Right lung (tissue), 2 donors: ENCODE measurements at regions not wholly inside any gene's neighbourhood (a gene's known extent, or its start where the extent isn't known, plus 50 kb on each side); places are given as distances from the start of the nearest gene placed in this dataset.
"Not testable (repeated sequence)": the region's sequence is repeated elsewhere in the genome, so short reads cannot be mapped to it uniquely, and the experiment has no call there.

ENCODE experiments used
- DNase-seq, 2 donors: peaks; one replicate each; pipeline ENCODE4 v3.0.0-alpha.2; 2013

GRCh38 chr2:82326180-82326767 is 2021.7 kb upstream of the LRRTM1 start:
- not testable (repeated sequence) for DNase-seq

- DNase-seq: no peak
Observed at GRCh38 chr2:82320296-82320695, 2015.7 kb upstream of the LRRTM1 start.

DNA sequence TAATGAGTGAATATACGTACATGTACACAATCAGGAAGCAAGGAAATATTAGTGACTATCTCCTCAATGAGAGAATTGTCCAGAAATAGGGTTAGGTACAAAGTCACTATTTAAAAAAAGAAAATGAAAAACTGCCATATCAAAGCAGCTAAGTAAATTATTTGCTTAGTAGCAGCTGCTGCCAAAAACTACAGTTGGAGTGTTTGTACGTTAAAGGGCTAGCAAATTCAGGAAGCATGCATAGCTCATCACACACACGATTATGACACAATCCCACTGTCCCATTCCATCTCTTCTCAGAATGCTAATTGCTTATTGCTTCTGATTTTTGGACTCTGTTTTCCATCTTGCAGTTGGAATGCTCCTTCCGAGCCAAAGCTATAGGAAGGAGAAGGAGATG is 2012.5 kb upstream of the LRRTM1 start:
- peak; percentile 80 for DNase-seq

DNA sequence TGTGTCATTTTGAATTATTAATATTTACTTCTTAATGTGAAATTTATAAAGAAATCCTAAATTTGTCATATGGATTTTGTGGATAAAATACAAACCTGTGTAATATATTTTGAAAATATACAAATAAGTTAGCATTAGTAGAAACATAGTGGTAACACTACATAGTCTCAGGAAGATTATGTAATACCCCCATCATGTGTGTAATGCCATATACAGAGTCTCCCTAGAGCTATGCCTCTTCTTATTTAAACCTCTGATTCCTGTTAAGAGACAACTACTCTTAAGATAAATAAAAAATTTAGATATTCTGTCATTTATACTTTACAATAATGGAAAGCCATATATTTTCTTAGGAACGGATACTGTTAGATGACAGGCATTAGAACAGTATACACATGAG is 2012.0 kb upstream of the LRRTM1 start:
- no peak for DNase-seq

DNA sequence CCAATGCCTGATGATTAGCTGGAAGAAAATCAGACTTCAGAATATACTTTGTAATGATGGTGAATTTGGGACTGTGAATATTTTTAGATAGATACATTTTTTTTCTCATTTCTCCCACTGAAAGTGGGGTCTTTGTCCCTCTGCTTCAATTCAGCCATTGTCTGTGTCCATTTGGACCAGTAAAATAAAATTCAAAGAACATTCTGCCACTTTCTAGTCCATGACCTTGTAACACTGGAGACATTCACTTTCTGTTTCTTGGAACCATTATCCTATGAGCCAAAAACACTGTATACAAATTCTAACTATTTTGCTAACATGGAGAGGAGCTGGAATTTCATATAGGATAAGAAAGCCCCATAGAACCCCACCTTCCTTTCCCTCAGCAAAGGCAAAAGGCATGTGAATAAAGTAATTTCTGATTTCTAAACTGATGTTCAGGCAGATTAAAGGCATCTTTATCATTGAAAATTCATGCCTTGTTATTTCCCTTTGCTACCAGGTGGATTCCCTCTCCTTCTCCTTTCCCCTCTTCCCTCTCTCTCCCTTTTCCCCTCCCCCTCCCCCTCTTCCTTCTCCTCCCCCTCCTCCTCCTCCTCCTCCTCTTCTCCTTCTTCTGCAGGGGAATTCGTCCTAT is 2010.4 kb upstream of the LRRTM1 start:
- no peak for DNase-seq

GRCh38 chr2:82307511-82307910 is 2003.0 kb upstream of the LRRTM1 start:
- DNase-seq: no peak

DNA sequence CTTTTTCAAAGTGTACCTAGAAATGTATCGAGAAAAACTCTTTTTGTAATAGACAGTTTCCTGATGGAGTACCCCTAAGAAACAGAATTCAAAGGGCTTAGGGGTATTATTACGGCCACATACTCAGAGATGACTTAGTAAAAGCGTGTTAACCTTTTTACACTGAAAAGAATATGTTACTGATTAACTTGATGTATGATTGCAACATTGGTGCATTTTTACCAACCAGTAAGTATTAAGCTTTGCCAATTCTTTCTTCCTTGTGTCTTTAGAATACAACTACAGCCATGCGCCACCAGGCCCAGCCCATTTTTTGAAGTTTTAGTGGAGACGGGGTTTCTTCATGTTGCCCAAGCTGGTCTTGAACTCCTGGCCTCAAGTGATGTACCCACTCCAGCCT is 1997.0 kb upstream of the LRRTM1 start:
- DNase-seq: no peak

GRCh38 chr2:82289446-82289845 is 1984.9 kb upstream of the LRRTM1 start:
- DNase-seq: peak; percentile 58 to 63

DNA sequence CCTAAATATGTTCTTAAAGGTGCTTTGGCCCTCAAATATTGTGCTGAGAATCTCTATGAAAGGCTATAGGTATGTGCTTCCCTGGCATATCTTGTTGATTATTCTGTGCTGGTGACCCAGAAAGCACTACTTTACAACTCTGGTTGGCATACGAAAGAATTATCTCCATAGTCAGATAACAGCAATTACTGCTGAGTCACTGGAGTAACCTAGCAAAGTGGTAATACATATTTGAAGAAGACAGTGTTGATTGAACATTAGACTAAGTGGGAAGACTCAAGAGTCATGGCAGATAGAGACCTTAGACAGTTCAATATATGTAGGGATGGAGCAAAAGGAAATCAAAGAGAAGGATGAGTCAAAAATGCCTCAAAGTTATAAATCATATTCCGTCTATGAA is 1978.5 kb upstream of the LRRTM1 start:
- no peak for DNase-seq

GRCh38 chr2:82282111-82282882 is 1977.7 kb upstream of the LRRTM1 start:
- DNase-seq: no peak

DNA sequence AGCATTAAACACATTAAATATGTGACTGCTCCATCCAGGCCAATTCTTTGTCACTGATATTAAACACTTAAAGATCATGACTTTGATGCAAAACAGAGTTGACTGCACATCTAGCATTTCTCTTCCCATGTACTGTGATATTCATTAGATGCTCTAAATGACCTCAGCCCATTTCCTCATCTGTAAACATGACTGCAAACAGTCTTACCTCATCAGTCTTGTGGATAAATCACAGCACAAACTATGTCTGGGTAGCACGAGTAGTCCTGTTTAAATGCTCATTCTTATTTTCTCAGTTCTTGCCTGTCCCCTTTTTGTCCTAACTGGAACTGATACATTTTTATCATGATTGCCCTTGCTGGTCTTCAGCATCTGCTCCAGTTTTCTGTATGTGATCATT is 1974.8 kb upstream of the LRRTM1 start:
- no peak for DNase-seq

DNA sequence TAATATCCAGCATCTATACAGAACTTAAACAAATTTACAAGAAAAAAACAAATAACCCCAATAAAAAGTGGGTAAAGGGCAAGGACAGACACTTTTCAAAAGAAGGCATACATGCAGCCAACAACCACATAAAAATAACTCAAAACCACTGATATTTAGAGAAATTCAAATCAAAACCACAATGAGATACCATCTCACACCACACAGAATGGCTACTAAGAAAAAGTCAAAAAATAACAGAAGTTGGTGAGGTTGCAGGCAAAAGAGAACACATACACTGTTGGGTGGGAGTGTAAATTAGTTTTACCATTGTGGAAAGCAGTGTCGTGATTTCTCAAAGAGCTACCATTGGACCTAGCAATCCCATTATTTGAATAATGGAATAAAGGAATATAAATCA is 1973.9 kb upstream of the LRRTM1 start:
- DNase-seq: no peak

DNA sequence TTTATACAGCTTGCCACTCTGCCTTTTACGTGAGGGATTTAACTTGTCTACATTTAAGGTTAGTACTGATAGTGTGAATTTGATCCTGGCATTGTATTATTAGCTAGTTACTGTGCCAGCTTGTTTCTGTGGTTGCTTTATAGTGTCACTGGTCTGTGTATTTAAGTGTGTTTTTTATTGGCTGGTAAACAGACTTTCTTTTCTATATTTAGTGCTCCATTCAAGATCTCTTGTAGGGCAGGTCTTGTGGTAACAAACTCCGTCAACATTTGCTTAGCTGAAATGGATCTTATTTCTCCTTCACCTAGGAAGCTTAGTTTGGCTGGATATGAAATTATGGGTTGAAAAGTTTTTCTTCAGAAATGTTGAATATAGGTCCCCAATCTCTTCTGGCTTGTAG is 1971.0 kb upstream of the LRRTM1 start:
- no peak for DNase-seq

DNA sequence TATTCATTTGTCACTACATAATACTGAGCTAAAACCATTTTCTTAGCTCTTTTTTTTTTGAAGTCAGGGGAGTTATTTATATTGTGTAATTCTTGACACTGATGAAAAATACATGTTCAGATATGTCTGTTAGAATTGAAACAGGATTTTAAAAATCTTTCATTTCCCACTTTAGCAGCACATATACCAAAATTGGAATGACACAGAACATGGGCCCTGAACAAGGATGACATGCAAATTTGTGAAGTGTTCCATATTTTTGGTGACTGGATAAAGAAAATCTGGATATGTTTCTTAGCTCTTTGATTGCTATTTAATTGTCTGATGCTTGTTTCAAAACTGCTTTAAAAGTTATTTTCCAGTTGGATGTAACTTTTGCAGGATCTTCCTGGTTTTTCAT is 1963.9 kb upstream of the LRRTM1 start:
- DNase-seq: peak; percentile 56 to 70

DNA sequence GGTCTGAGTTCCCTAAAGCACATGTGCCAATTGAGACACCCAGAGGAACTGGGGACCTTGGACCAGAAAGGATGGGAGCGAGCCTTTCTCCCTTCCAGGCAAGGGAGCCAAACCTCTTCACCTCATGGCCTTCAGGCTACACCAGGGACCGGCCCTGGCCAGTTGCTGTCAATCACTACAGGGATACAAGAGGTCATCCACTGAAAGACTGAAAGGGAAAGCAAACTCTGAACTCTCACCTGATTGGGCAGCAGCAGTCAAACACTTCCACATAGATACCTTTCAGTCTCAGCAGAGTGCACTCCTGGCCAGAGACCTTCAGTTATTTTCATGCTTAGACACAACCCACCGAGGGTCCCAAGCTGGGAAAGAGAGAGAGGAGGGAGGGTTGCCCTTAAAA is 1956.0 kb upstream of the LRRTM1 start:
- DNase-seq: no peak

- DNase-seq: no peak
Observed at GRCh38 chr2:82259551-82259950, 1955.0 kb upstream of the LRRTM1 start.

DNA sequence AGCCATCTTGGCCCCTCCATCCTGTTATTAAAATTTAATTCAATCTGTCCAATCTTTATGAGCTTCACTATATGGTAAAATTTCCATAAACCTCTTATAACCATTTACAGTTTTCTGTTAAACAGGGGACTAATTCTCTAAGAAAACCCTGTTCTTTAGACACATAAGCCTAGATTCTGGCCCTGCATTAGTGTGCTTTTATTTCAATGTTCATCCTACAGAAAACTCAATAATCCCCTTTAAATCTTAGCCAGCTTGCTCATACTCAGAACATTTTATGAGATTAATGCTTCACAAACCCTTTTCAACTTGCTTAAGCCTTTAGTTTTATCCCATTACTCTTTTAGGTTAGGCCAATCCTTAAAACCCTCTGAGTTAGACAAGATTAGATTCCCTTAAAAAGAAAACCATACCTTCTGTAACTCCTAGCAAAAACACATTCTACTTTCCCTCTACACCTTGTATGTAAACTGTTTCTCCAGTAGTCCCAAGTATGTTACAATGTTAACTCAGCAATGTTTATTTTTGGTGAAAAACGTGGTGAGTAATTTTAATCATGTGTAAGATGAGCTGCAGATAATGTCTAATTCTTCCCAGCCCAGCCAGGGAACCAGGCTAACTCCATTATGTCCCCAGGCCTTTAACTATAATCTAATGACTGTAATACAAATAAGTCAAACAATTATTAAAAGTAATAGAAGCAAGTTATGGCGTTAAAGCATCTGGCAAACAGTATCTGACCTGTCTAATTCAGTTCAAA is 1953.4 kb upstream of the LRRTM1 start:
- no peak for DNase-seq

GRCh38 chr2:82256983-82257632 is 1952.6 kb upstream of the LRRTM1 start:
- DNase-seq: no peak

- DNase-seq: no peak
Observed at GRCh38 chr2:82256288-82256687, 1951.7 kb upstream of the LRRTM1 start.

DNA sequence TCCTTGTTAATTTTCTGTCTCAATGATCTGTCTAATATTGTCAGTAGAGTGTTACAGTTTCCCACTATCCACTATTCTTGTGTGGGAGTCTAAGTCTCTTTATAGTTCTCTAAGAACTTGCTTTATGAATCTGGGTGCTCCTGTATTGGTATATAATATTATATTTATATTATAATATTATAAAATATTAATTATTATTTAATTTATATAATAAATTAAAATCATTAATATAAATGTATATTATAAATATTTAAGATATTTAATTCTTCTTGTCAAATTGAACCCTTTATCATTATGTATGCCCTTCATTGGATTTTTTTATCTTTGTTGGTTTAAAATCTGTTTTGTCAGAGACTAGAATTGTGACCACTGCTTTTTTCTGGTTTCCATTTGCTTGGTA is 1950.2 kb upstream of the LRRTM1 start:
- DNase-seq: no peak

DNA sequence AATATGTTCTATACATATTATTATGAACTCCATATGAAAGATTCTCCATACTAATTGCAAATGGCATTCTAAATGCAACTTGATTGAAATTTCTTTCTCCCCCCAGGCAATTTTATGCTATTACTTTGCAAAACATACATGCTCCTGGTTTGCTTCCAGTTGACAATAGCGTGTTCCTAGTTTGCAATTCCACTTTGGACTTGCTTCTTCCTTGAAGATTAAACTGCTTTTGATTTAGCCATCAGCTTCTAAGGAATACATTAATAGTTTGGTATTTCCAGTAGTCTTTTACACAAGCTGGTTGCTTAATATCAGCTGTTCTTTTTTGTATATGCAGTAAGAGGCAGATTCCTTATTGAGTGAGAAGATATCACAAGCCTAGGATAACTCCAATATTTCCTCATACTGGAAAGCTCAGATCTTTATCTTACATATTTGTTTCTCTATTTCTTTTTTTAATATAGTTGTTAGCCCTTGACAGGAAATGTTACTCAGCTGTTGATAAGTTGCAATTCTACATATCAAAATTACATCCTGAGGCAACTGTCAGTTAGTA is 1941.7 kb upstream of the LRRTM1 start:
- DNase-seq: no peak

DNA sequence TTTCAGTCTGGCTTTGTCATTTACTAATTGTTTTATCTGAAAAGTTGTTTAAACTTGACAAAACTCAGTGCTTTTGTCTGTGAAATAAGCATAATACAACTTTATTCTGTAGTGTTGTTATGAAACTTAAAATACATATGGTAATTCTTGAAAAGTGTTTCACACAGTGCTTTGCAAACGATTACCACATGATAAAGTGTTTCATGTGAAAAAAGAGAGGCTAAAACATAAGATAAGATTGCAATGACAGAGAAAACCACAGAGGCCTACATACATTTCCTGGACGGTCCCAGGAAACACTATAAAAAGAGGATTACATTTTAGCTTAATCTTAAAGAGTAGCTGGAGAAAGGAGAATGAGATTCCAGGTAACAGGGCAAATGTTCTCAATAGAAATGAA is 1934.6 kb upstream of the LRRTM1 start:
- DNase-seq: no peak
